ENCODE measurements at regions not wholly inside any gene's neighbourhood (a gene's known extent, or its start where the extent isn't known, plus 50 kb on each side); places are given as distances from the start of the nearest gene placed in this dataset.
A peak's percentile ranks its signal among the peaks of the same experiment; 100 is the strongest.

DNA sequence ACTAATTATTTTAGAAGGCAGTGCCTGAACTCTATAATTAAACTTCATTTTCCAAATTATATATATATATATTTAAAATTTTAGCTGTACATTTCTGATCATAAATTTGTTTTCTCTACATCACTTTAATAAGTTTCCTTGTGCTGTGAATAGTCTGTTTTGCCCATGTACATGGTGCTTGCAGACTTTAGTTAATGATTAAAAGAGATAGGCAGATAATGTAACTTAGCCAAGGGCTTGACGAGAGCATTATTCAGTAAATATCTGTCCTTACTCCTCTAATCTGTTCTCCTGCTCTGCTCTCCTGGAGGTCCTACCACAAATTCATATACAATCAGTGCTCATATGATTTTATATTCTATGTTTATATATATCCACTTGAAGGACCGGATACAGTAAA lies 595.2 kb upstream of the KIF2B start:
- H3K36me3 ChIP-seq: no peaks in the 10 kb centered on the region
- H3K9me3 ChIP-seq: peaks cover 0 to 3% (median under 1%) of the 10 kb centered on the region in 4 donors
- no peak overlapping the region for H3K4me3 ChIP-seq
- intact Hi-C loops (cut with DNase I; ENCODE audit: low total_unique reads): no loop called here
- H3K4me1 ChIP-seq: no peaks in the 10 kb centered on the region
- TF ChIP-seq EP300 (IDR thresholded peaks at IDR 0.05): no peak
- TF ChIP-seq POLR2AphosphoS5 (IDR thresholded peaks at IDR 0.05): no peak
- TF ChIP-seq POLR2A (IDR thresholded peaks at IDR 0.05): no peak
- TF ChIP-seq, protein P1, sequence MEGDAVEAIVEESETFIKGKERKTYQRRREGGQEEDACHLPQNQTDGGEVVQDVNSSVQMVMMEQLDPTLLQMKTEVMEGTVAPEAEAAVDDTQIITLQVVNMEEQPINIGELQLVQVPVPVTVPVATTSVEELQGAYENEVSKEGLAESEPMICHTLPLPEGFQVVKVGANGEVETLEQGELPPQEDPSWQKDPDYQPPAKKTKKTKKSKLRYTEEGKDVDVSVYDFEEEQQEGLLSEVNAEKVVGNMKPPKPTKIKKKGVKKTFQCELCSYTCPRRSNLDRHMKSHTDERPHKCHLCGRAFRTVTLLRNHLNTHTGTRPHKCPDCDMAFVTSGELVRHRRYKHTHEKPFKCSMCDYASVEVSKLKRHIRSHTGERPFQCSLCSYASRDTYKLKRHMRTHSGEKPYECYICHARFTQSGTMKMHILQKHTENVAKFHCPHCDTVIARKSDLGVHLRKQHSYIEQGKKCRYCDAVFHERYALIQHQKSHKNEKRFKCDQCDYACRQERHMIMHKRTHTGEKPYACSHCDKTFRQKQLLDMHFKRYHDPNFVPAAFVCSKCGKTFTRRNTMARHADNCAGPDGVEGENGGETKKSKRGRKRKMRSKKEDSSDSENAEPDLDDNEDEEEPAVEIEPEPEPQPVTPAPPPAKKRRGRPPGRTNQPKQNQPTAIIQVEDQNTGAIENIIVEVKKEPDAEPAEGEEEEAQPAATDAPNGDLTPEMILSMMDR (IDR thresholded peaks at IDR 0.05): no peak
- DNase-seq: peak in 1 of 2 donors; percentile 15
- no peak overlapping the region for H3K27ac ChIP-seq
- H3K27me3 ChIP-seq: no peaks in the 10 kb centered on the region
- WGBS, 5 donors: 24 to 51% (median 44%) methylated on average over 2 of the region's 2 CpGs

DNA sequence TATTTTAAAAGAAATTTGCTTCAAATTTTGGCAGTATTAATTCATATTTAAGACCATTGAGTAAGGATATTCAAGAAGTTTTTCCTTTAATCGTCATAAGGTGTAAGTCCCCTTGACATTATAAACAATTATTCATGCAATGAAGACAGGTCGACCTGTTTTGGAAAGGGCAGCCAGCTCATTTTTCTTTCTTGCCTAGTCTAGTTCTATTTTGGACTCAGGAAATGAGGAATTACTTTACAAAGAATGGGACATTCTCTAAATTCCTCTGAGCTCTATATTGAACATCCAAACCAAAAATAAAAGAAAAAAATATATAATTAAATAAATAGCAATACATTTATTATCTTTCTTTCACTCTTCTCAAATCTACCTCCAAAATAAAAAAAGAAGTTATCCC lies 595.6 kb upstream of the KIF2B start:
- H3K4me1 ChIP-seq: no peaks in the 10 kb centered on the region
- TF ChIP-seq, protein P1 (IDR thresholded peaks at IDR 0.05): no peak
- TF ChIP-seq POLR2A (IDR thresholded peaks at IDR 0.05): no peak
- TF ChIP-seq POLR2AphosphoS5 (IDR thresholded peaks at IDR 0.05): no peak
- TF ChIP-seq EP300 (IDR thresholded peaks at IDR 0.05): no peak
- no peak for DNase-seq
- H3K27ac ChIP-seq: no peak overlapping the region
- H3K27me3 ChIP-seq: no peaks in the 10 kb centered on the region
- H3K4me3 ChIP-seq: no peak overlapping the region
- H3K36me3 ChIP-seq: no peaks in the 10 kb centered on the region
- H3K9me3 ChIP-seq: no peaks in the 10 kb centered on the region
- 25 to 36% (median 27%) methylated on average over 2 of the region's 2 CpGs for WGBS, 5 donors
- intact Hi-C loops (cut with DNase I; ENCODE audit: low total_unique reads): no loop called here

DNA sequence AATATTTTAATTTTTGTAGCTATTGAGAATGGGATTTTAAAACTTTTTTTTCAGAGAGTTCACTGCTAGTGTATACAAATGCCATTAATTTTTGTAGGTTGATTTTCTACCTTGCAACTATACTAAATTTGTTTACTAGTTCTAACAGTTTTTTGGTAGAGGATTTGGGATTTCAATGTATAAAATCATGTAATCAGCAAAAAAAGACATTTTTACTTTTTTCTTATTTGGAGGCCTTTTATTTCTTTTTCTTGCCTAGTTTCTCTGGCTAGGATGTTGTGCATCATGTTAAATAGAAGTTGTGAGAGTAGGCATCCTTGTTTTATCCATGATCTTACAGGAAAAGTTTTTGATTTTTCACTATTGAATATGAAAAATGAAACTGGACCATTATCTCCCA lies 602.9 kb upstream of the KIF2B start:
- Histone ChIP-seq H3K27me3 (no peaks in the 10 kb centered on the region), H3K27ac (no peak overlapping the region), H3K4me1 (no peaks in the 10 kb centered on the region), H3K4me3 (no peak overlapping the region), H3K36me3 (no peaks in the 10 kb centered on the region), H3K9me3 (peaks cover 0 to 4% (median 0%) of the 10 kb centered on the region in 4 donors)
- no peak for TF ChIP-seq POLR2A (IDR thresholded peaks at IDR 0.05)
- TF ChIP-seq, protein P1 (IDR thresholded peaks at IDR 0.05): no peak
- no peak for TF ChIP-seq EP300 (IDR thresholded peaks at IDR 0.05)
- no peak for TF ChIP-seq POLR2AphosphoS5 (IDR thresholded peaks at IDR 0.05)
- DNase-seq: no peak
- intact Hi-C loops (cut with DNase I; ENCODE audit: low total_unique reads): no loop called here

DNA sequence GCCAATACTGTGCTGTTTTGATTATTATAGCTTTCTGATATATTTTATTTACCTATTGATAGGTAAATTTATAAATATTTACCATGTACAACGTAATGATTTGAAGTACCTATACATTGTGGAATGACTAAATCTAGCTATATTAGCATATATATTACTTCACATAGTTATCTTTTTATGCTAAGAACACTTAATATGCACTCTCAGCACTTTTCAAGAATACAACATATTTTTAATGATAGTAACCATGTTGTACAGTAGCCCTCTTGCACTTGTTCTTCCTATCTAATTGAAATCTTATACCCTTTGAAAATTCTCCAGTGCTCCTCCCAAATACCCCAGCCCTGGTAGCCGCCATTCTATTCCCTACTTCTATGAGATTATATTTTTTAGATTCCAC lies 604.0 kb upstream of the KIF2B start:
- TF ChIP-seq POLR2A (IDR thresholded peaks at IDR 0.05): no peak
- TF ChIP-seq, protein P1 (IDR thresholded peaks at IDR 0.05): no peak
- no peak for TF ChIP-seq POLR2AphosphoS5 (IDR thresholded peaks at IDR 0.05)
- TF ChIP-seq EP300 (IDR thresholded peaks at IDR 0.05): no peak
- intact Hi-C loops (cut with DNase I; ENCODE audit: low total_unique reads): no loop called here
- WGBS, 5 donors: 61 to 74% (median 70%) methylated on average over 2 of the region's 2 CpGs
- H3K36me3 ChIP-seq: no peaks in the 10 kb centered on the region
- H3K27me3 ChIP-seq: no peaks in the 10 kb centered on the region
- no peak overlapping the region for H3K27ac ChIP-seq
- no peaks in the 10 kb centered on the region for H3K4me1 ChIP-seq
- peaks cover 0 to 4% (median 0%) of the 10 kb centered on the region in 4 donors for H3K9me3 ChIP-seq
- H3K4me3 ChIP-seq: no peak overlapping the region
- DNase-seq: no peak

Data from stomach (tissue), 8 donors.